ENCODE measurements at regions not wholly inside any gene's neighbourhood (a gene's known extent, or its start where the extent isn't known, plus 50 kb on each side); places are given as distances from the start of the nearest gene placed in this dataset.
A peak's percentile ranks its signal among the peaks of the same experiment; 100 is the strongest.

DNA sequence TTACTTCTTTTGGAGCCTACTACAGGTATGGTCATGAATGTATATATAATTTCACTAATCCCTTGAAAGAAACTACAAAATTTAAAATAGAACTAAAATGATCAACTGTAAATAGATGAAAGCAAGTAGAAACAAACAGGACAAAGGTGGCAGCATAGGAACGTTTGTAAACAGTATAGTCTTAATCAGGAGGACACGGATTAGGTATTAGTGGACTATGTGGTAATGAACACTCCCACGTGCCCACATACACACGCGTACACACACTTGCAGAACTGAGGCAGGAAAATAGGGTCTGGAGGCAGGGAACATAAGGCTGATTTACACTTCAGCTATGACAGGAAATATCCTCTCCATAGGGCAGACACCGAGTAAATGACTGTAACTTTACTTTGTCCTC lies 1397.8 kb downstream of the NCAM2 start:
- no peak for ATAC-seq
- H3K4me3 Mint-ChIP-seq: no peak overlapping the region
- DNase-seq: no peak
- H3K27me3 Mint-ChIP-seq (ENCODE audit: low read depth): no peaks in the 10 kb centered on the region
- H3K4me1 Mint-ChIP-seq (ENCODE audit: low read depth): no peaks in the 10 kb centered on the region
- peaks cover 5% of the 10 kb centered on the region for H3K9me3 Mint-ChIP-seq
- H3K36me3 Mint-ChIP-seq (ENCODE audit: insufficient read depth): no peaks in the 10 kb centered on the region

DNA sequence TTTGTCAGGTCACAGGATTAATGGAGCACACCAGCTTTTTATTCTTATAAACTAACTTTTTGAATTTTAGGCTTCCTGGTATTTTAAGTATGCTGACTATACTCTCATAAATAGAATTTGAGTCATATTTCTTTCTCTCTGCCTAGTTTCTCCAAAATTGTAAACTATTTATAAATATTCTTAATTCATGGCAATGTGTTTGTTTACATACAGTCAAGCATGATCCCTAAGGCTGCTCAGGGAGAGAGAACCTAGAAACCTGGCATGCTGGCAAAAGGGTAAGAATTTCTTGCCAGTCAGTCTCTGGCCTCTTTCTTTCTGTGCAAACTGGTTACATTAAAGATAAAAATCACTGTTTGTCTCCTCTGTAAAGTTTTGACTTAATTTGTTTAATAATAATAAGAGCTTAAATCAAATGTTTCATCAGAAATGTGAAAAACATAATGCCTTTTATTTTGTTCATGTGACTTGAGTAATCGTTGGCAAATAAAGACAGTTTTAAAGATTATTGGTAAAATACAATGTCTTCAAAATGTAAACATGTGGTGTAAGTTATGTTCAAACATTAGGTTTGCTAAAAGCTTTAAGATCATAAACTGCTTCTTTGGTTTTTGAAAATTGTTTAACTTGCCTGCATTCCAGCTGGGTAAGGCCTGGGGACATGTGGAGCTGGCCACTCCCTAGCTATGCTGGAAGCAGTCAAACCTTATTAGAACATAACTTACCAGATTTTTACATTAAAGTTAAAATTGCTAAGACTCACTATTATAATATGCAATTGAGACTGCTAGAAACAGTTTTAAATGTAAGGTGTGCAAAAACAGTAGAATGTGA lies 1401.7 kb downstream of the NCAM2 start:
- no peaks in the 10 kb centered on the region for H3K27me3 Mint-ChIP-seq (ENCODE audit: low read depth)
- H3K4me1 Mint-ChIP-seq (ENCODE audit: low read depth): no peaks in the 10 kb centered on the region
- H3K4me3 Mint-ChIP-seq: no peak overlapping the region
- ATAC-seq (no peak), DNase-seq (no peak)
- H3K9me3 Mint-ChIP-seq: peaks cover 5% of the 10 kb centered on the region
- H3K36me3 Mint-ChIP-seq (ENCODE audit: insufficient read depth): no peaks in the 10 kb centered on the region

GRCh38 chr21:22409571-22409970 lies 1411.4 kb downstream of the NCAM2 start:
- H3K4me3 Mint-ChIP-seq: no peak overlapping the region
- DNase-seq: no peak

DNA sequence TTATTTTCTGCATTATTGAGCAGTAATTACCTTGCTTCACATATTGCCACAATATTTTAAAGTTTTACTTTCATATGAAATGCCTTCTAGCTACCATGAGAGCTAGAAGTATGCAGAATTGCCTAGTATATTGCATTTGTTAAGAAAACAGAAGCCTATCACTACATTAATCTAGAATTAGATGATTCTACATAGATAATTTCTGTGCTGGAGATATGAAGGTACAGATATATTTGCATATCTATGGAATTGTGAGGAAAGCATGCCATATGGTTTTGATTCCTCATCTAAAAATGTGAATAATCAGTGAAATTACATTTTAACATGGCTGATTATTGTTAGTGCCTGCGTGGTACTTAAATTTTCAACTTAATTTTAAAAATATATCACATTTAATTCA lies 1418.3 kb downstream of the NCAM2 start:
- Mint-ChIP-seq H3K27me3 (ENCODE audit: low read depth) (no peaks in the 10 kb centered on the region), H3K9me3 (no peaks in the 10 kb centered on the region), H3K4me1 (ENCODE audit: low read depth) (peaks cover 4% of the 10 kb centered on the region), H3K36me3 (ENCODE audit: insufficient read depth) (no peaks in the 10 kb centered on the region), H3K4me3 (no peak overlapping the region)
- ATAC-seq: no peak
- no peak for DNase-seq

More at GRCh38 chr21:22409571-22409970, 1411.4 kb downstream of the NCAM2 start:
- Mint-ChIP-seq H3K9me3 (peaks cover 3% of the 10 kb centered on the region), H3K4me1 (ENCODE audit: low read depth) (no peaks in the 10 kb centered on the region), H3K36me3 (ENCODE audit: insufficient read depth) (no peaks in the 10 kb centered on the region), H3K27me3 (ENCODE audit: low read depth) (no peaks in the 10 kb centered on the region)
- ATAC-seq: no peak

- Mint-ChIP-seq H3K36me3 (ENCODE audit: insufficient read depth) (no peaks in the 10 kb centered on the region), H3K27me3 (ENCODE audit: low read depth) (no peaks in the 10 kb centered on the region), H3K4me3 (no peak overlapping the region), H3K9me3 (no peaks in the 10 kb centered on the region), H3K4me1 (ENCODE audit: low read depth) (peaks cover 4% of the 10 kb centered on the region)
- DNase-seq (no peak), ATAC-seq (peak; percentile 14 to 27)
Observed at GRCh38 chr21:22421416-22422180, 1423.4 kb downstream of the NCAM2 start.

DNA sequence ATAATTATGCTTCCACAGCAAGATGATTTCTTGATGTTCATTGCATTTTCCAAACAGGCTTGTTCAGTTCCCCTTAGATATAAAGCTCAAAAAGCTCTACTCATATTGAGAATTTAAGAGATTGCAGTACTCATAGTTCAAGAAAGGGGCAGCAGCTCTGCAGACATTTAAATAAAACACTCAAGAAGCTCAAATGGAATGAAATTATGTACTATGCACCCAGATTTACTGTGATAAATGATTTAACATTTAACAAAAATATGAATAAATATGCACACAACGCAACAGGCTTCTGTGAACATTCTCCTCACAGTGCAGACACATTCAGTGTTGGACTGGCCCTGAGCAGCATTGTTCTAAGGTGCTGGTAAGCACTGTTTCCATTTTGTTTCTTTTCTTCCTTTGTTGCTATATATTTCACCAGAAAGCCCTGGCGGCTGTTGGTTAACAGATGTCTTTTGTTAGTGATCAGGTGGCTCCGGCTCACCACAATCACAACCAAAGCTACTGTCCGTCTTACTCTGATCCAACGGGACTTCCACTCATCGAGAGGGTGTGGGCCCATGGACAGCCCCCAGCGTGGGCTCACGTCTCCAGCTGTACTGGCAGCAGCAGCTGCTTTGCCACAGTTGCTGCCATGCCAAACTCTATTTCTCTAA lies 1440.3 kb downstream of the NCAM2 start:
- ATAC-seq: no peak

DNA sequence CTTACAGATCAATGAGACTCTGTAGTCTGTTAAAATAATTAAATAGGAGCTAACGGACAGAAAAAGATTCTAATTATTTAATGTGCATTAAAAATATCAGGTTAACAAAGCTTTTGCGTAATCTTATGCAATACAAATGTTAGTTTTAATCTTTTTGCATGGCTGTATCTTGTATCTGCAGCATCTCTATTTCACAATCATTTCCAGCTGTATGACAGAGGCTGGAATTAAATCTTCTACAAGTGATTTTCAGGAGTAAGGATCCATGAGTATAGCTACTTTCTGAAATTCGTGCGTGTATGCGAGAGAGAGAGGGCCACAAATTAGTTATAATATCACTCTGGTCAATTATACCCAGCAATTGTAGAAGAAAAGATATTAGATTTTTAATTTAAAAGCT lies 1446.8 kb downstream of the NCAM2 start:
- DNase-seq: no peak
- Mint-ChIP-seq H3K9me3 (peaks cover 8% of the 10 kb centered on the region), H3K27me3 (ENCODE audit: low read depth) (no peaks in the 10 kb centered on the region), H3K4me3 (no peak overlapping the region), H3K4me1 (ENCODE audit: low read depth) (no peaks in the 10 kb centered on the region), H3K36me3 (ENCODE audit: insufficient read depth) (no peaks in the 10 kb centered on the region)
- ATAC-seq: no peak

More for the DNA sequence above, 1440.3 kb downstream of the NCAM2 start:
- Mint-ChIP-seq H3K4me1 (ENCODE audit: low read depth) (no peaks in the 10 kb centered on the region), H3K4me3 (no peak overlapping the region), H3K36me3 (ENCODE audit: insufficient read depth) (no peaks in the 10 kb centered on the region), H3K9me3 (peaks cover 7% of the 10 kb centered on the region), H3K27me3 (ENCODE audit: low read depth) (no peaks in the 10 kb centered on the region)
- DNase-seq: no peak

GRCh38 chr21:22450507-22450906 lies 1452.3 kb downstream of the NCAM2 start:
- no peak for ATAC-seq
- DNase-seq: no peak
- Mint-ChIP-seq H3K4me3 (no peak overlapping the region), H3K27me3 (ENCODE audit: low read depth) (no peaks in the 10 kb centered on the region), H3K9me3 (no peaks in the 10 kb centered on the region), H3K36me3 (ENCODE audit: insufficient read depth) (no peaks in the 10 kb centered on the region), H3K4me1 (ENCODE audit: low read depth) (no peaks in the 10 kb centered on the region)

DNA sequence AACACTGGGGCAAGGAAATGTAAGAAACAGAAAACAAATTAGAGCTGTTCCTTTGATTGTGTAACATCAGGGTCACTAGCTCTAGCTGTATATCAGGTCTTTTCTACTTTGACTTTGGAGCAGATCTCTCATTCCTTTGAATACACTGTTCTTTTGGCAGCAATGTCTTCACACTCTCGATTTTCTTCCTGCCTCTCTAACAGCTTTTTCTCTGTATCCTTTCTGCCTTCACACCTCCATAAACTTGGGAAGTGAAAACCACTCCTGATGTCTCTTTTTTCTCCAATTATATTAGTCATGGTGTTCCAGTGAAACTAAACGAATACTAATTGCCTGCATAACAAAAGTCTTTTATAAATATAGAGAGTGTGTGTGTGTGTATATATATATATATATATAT lies 1458.0 kb downstream of the NCAM2 start:
- ATAC-seq: no peak
- no peaks in the 10 kb centered on the region for H3K4me1 Mint-ChIP-seq (ENCODE audit: low read depth)

DNA sequence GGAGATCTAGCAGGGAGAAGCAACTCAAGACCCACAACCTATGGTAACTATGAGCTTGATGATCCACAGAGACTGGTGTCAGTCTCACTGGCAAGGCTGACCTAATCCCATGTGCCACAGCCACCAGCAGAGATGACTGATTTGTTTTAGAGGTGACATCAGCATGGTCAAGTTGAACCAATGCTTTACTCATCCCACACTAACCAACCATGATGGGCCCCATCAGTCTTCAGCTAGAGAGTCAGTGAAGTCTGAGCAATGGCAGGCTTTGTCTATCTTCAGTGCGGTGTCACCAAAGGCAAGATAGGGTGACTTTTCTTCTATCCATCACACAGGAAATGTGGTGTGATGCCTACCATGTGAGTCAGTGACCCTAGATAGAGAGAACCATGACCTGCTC lies 1470.7 kb downstream of the NCAM2 start:
- no peaks in the 10 kb centered on the region for H3K4me1 Mint-ChIP-seq (ENCODE audit: low read depth)
- peaks cover 4% of the 10 kb centered on the region for H3K9me3 Mint-ChIP-seq
- H3K27me3 Mint-ChIP-seq (ENCODE audit: low read depth): no peaks in the 10 kb centered on the region
- no peak for ATAC-seq
- no peak overlapping the region for H3K4me3 Mint-ChIP-seq
- no peak for DNase-seq
- H3K36me3 Mint-ChIP-seq (ENCODE audit: insufficient read depth): no peaks in the 10 kb centered on the region

More for the DNA sequence above, 1458.0 kb downstream of the NCAM2 start:
- Mint-ChIP-seq H3K9me3 (no peaks in the 10 kb centered on the region), H3K27me3 (ENCODE audit: low read depth) (no peaks in the 10 kb centered on the region), H3K4me3 (no peak overlapping the region), H3K36me3 (ENCODE audit: insufficient read depth) (no peaks in the 10 kb centered on the region)
- DNase-seq: no peak

DNA sequence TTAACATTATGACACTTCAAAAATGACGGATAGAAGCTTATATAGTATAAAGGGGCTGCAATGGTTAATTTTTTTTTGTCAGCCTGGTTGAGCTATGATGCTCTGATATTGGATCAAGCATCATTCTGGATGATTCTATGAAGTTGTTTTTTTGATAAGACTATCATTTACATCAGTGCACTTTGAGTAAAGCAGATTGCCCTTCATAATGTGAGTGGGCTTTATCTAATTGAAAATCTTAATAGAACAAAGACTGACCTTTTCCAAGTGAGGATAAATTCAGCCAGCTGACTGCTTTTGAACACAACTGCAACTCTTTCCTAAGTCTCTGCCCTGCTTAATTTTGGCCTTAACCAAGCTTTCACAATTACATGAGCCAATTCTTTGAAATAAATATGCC lies 1476.2 kb downstream of the NCAM2 start:
- H3K36me3 Mint-ChIP-seq (ENCODE audit: insufficient read depth): no peaks in the 10 kb centered on the region
- H3K4me1 Mint-ChIP-seq (ENCODE audit: low read depth): no peaks in the 10 kb centered on the region
- DNase-seq (no peak), ATAC-seq (no peak)
- H3K4me3 Mint-ChIP-seq: no peak overlapping the region
- no peaks in the 10 kb centered on the region for H3K27me3 Mint-ChIP-seq (ENCODE audit: low read depth)
- H3K9me3 Mint-ChIP-seq: peaks cover 12% of the 10 kb centered on the region

- Mint-ChIP-seq H3K4me1 (ENCODE audit: low read depth) (no peaks in the 10 kb centered on the region), H3K27me3 (ENCODE audit: low read depth) (no peaks in the 10 kb centered on the region), H3K9me3 (peaks cover 14% of the 10 kb centered on the region), H3K36me3 (ENCODE audit: insufficient read depth) (no peaks in the 10 kb centered on the region), H3K4me3 (no peak overlapping the region)
- ATAC-seq: no peak
- no peak for DNase-seq
Observed at GRCh38 chr21:22476214-22476613, 1478.0 kb downstream of the NCAM2 start.

DNA sequence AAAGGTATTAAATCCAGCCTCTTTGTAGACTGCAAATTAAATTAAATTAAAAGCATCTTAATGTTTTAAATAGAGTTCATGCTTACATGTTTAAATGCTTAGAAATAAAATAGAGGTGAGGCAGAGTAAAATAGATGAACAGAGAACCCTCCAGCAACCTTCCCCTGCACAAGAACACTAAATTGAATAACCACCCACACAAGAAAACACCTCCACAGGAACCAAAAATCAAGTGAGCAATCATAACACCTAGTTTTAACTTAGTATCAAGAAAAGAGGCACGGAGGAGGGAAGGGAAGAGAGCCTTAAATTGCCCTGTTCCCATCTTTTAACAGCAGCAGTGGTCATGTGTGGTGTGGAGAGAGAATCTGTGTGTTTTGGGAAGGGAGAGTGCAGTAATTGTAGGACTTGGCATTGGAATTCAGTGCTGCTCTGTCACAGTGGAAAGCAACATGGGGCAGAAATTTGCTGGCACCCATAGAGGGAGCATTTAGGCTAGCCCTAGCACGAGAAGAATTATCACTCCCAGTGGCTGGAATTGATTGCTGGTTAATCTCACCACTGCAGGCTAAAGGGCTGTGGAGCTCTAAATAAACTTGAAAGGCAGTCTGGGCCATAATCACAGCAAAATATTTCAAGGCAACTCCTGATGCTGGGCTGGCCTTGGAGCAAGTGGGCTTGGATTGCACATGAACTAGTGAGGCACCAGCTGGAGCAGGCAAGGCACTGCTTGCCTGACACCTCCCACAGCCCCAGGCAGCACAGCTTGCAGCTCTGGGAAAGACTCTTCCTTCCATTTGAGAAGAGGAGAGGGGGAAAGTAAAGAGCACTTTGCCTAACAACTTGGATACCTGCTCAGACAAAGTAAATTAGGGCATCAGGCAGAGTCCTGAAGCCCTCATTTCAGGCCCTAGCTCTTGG lies 1478.8 kb downstream of the NCAM2 start:
- DNase-seq: no peak
- Mint-ChIP-seq H3K27me3 (ENCODE audit: low read depth) (no peaks in the 10 kb centered on the region), H3K36me3 (ENCODE audit: insufficient read depth) (no peaks in the 10 kb centered on the region), H3K4me1 (ENCODE audit: low read depth) (no peaks in the 10 kb centered on the region), H3K4me3 (no peak overlapping the region), H3K9me3 (peaks cover 14% of the 10 kb centered on the region)
- ATAC-seq: no peak

- Mint-ChIP-seq H3K4me1 (ENCODE audit: low read depth) (no peaks in the 10 kb centered on the region), H3K9me3 (no peaks in the 10 kb centered on the region), H3K36me3 (ENCODE audit: insufficient read depth) (no peaks in the 10 kb centered on the region), H3K4me3 (no peak overlapping the region), H3K27me3 (ENCODE audit: low read depth) (no peaks in the 10 kb centered on the region)
- no peak for ATAC-seq
- DNase-seq: no peak
Observed at GRCh38 chr21:22490049-22490448, 1491.8 kb downstream of the NCAM2 start.

Data from activated T-cell treated with anti-CD3 and anti-CD28 coated beads, Interleukin-2, amount 50 U/mL, for 4 hours (primary cell).